GM12878 (cell line): ENCODE measurements at regions not wholly inside any gene's neighbourhood (a gene's known extent, or its start where the extent isn't known, plus 50 kb on each side); places are given as distances from the start of the nearest gene placed in this dataset.

ENCODE experiments used
- ATAC-seq: fragments of 200-7000 bp; cut with Tn5 transposase; 3 replicates; pipeline ENCODE4 v1.9.1; 2020; ENCODE audit warnings: mild to moderate bottlenecking, moderate library complexity
- BruUV-seq: library from RNA; stranded (reverse); fragments of 400-500 nt; replicated peaks from 2 replicates; lab custom pipeline; 2021; lab: Mats Ljungman, UMichigan
- CTCF ChIA-PET: fragments of 300-600 bp; sonication (Branson Sonifier 250); formaldehyde crosslinking; extraction: SDS; loops from one replicate; lab custom pipeline; 2021; ENCODE audit warnings: inconsistent platforms; lab: Yijun Ruan, JAX
- POLR2A ChIA-PET: fragments of 350-600 bp; formaldehyde crosslinking; extraction: SDS; loops from one replicate; lab custom pipeline; 2021; ENCODE audit warnings: inconsistent platforms; lab: Charles Lee
- RAD21 ChIA-PET: fragments of 300-600 bp; sonication (Branson Sonifier 250); formaldehyde crosslinking; loops from one replicate; lab custom pipeline; 2023; ENCODE audit warnings: antibody characterized with exemption; ENCODE audit not compliant: unreplicated experiment; lab: Charles Lee
- SMC1A ChIA-PET: fragments of 300-600 bp; sonication (Branson Sonifier 250); formaldehyde crosslinking; loops from one replicate; lab custom pipeline; 2023; ENCODE audit not compliant: unreplicated experiment, uncharacterized antibody; lab: Charles Lee
- DNase-seq: peaks from one replicate; pipeline ENCODE4 v3.0.0-alpha.2; 2011; ENCODE audit warnings: low read depth, low spot score
- FAIRE-seq: peaks from 3 replicates; lab custom pipeline; 2011; peaks lifted over from hg19 to GRCh38; lab: Jason Lieb, UNC
- H2AFZ ChIP-seq: 2 replicates; pipeline ENCODE4 v1.6.0; 2011; ENCODE audit warnings: low read depth, low read length, control low read depth; ENCODE audit not compliant: control insufficient read depth
- H3K27ac ChIP-seq: 2 replicates; pipeline ENCODE4 v1.5.1; 2011; ENCODE audit warnings: control low read depth; ENCODE audit not compliant: control insufficient read depth, insufficient read depth
- H3K27me3 ChIP-seq, 2 experiments: replicated peaks in 1 of 2; 2 replicates each; pipeline versions ENCODE4 v1.6.0 to v1.6.1; 2011; ENCODE audit warnings: low read length in 1 of 2; ENCODE audit not compliant: control insufficient read depth in 2 of 2, insufficient read depth in 2 of 2
- H3K36me3 ChIP-seq, 2 experiments: 2 replicates each; pipeline ENCODE4 v1.5.1; 2011; ENCODE audit warnings: low read length in 1 of 2; ENCODE audit not compliant: control insufficient read depth in 2 of 2, insufficient read depth in 2 of 2
- H3K4me1 ChIP-seq: 2 replicates; pipeline ENCODE4 v1.6.1; 2011; ENCODE audit warnings: mild to moderate bottlenecking, low read length, moderate library complexity, mixed read lengths; ENCODE audit not compliant: control insufficient read depth, insufficient read depth
- H3K4me2 ChIP-seq: 2 replicates; pipeline ENCODE4 v1.6.0; 2011; ENCODE audit warnings: control low read depth; ENCODE audit not compliant: control insufficient read depth, insufficient read depth
- H3K4me3 ChIP-seq: fragments of 200-600 bp; sonication (generic); 2 replicates; pipeline ENCODE4 v1.5.1; 2016
- H3K79me2 ChIP-seq: 2 replicates; pipeline ENCODE4 v1.6.0; 2011; ENCODE audit warnings: low read length; ENCODE audit not compliant: control insufficient read depth, insufficient read depth
- H3K9ac ChIP-seq: 2 replicates; pipeline ENCODE4 v1.8.0; 2011; ENCODE audit warnings: low read length, control low read depth, mixed read lengths; ENCODE audit not compliant: control insufficient read depth, insufficient read depth
- H3K9me3 ChIP-seq: replicated peaks from 3 replicates; pipeline ENCODE4 v1.5.1; 2011; ENCODE audit warnings: mild to moderate bottlenecking, low read length; ENCODE audit not compliant: control insufficient read depth, insufficient read depth
- H4K20me1 ChIP-seq: 2 replicates; pipeline ENCODE4 v1.6.0; 2011; ENCODE audit not compliant: control insufficient read depth, insufficient read depth
- CHD2 ChIP-seq: IDR thresholded peaks from 2 replicates; pipeline ENCODE4 v1.6.1; 2011; ENCODE audit warnings: low read depth, low read length, improper control_type of control experiment, borderline replicate concordance
- HCFC1 ChIP-seq: fragments of 150-350 bp; IDR thresholded peaks from 2 replicates; pipeline ENCODE4 v1.6.1; 2014; ENCODE audit warnings: low read length
- MXI1 ChIP-seq: fragments of 150-350 bp; IDR thresholded peaks from 2 replicates; pipeline ENCODE4 v1.6.1; 2011; ENCODE audit warnings: low read depth, mild to moderate bottlenecking, inconsistent platforms, low read length, improper control_type of control experiment
- NFIC ChIP-seq: IDR thresholded peaks from 2 replicates; pipeline ENCODE4 v1.6.1; 2012; ENCODE audit warnings: low read depth, mild to moderate bottlenecking, inconsistent platforms, low read length, moderate library complexity
- RCOR1 ChIP-seq: conservative IDR thresholded peaks from 2 replicates; pipeline ENCODE4 v1.6.1; 2012; ENCODE audit warnings: low read depth, low read length, improper control_type of control experiment
- TCF12 ChIP-seq: IDR thresholded peaks from 2 replicates; pipeline ENCODE4 v1.6.1; 2011; ENCODE audit warnings: low read depth, mild to moderate bottlenecking, low read length
- WGBS: methylation state at CpG from one replicate; pipeline ENCODE4 v1.1.6; 2016; ENCODE audit warnings: low lambda C conversion rate; ENCODE audit not compliant: insufficient replicate concordance, insufficient coverage; ENCODE audit errors: missing lambda C conversion rate; 5-methylcytosine and 5-hydroxymethylcytosine counted together
- in situ Hi-C: fragments of 300-500 bp; cut with MboI; formaldehyde crosslinking; loops from 9 replicates; pipeline ENCODE4 v1.14.3; 2018; ENCODE audit warnings: mixed read lengths
- intact Hi-C: fragments of 100-400 bp; cut with micrococcal nuclease; formaldehyde crosslinking; loops from one replicate; pipeline ENCODE4 v1.14.2; 2022; ENCODE audit not compliant: unreplicated experiment
- TF ChIP-seq, protein P1 (sequence below): fragments of 450-650 bp; IDR thresholded peaks from 2 replicates; pipeline ENCODE4 v1.6.1; 2018; ENCODE audit warnings: mild to moderate bottlenecking, low read depth, moderate library complexity; ENCODE audit not compliant: partially characterized antibody
- TF ChIP-seq, protein P2 (sequence below): IDR thresholded peaks from 2 replicates; pipeline ENCODE4 v1.6.1; 2011; ENCODE audit warnings: mild to moderate bottlenecking, low read depth, low read length, moderate library complexity; ENCODE audit not compliant: insufficient replicate concordance
- TF ChIP-seq, protein P3 (sequence below): fragments of 450-650 bp; IDR thresholded peaks from 2 replicates; pipeline ENCODE4 v1.6.1; 2017; ENCODE audit warnings: low read depth, mild to moderate bottlenecking, moderate library complexity

DNA sequence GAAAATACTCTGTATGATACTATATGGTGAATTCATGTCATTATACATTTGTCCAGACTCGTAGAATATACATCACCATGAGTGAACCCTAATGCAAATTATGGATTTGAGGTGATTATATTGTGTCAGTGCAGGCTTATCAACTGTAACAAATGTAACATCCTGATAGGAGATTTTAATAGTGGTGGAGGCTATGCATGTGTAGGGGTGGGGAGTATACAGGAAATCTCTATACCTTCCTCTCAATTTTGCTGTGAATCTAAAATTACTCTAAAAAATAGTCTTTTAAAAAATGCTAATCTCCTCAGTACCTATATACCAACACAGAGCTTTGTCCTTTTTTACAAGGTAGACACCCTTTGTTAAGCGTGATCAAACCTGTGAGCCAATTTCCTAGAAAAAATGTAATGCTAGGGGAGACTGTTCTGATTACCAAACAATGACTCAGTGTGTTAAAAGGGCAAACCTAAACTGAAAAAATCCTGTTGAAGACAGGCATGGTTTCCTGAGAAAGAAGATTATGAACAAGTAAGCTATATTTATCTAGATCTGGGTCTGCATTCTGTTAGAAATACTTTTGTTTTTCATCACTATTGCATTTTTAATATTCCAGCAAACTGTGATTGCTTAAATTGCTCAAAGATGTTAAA lies 170.9 kb downstream of the DUSP6 start:
- H4K20me1 ChIP-seq: no peaks in the 10 kb centered on the region
- no peaks in the 10 kb centered on the region for H3K9me3 ChIP-seq
- WGBS: 18% methylated on average over 2 of the region's 2 CpGs
- ATAC-seq: no peak
- no peaks in the 10 kb centered on the region for H3K36me3 ChIP-seq
- in situ Hi-C loops: no loop called here
- no TSS peak for BruUV-seq
- H3K79me2 ChIP-seq: no peaks in the 10 kb centered on the region
- ChIA-PET CTCF (no interaction called here), SMC1A (interaction anchor here (0.8 to 1.5 kb wide), 3 partner anchors 12 to 41 kb away, joined by 3 to 6 read pairs (median 3); no protein-coding TSS in a partner anchor), RAD21 (interaction anchor here (1.8 kb wide), 1 partner anchor 165 kb away, joined by 4 read pairs; no protein-coding TSS in a partner anchor), POLR2A (no interaction called here)
- no peaks in the 10 kb centered on the region for H3K4me1 ChIP-seq
- intact Hi-C loops: no loop called here
- H3K9ac ChIP-seq: no peak overlapping the region
- no peak for FAIRE-seq
- H3K4me3 ChIP-seq: no peak overlapping the region
- no peaks in the 10 kb centered on the region for H3K27me3 ChIP-seq
- H3K4me2 ChIP-seq: no peak overlapping the region
- TF ChIP-seq RCOR1 (no peak), TCF12 (no peak), CHD2 (no peak), NFIC (no peak), HCFC1 (no peak), MXI1 (no peak)
- TF ChIP-seq, protein P1, sequence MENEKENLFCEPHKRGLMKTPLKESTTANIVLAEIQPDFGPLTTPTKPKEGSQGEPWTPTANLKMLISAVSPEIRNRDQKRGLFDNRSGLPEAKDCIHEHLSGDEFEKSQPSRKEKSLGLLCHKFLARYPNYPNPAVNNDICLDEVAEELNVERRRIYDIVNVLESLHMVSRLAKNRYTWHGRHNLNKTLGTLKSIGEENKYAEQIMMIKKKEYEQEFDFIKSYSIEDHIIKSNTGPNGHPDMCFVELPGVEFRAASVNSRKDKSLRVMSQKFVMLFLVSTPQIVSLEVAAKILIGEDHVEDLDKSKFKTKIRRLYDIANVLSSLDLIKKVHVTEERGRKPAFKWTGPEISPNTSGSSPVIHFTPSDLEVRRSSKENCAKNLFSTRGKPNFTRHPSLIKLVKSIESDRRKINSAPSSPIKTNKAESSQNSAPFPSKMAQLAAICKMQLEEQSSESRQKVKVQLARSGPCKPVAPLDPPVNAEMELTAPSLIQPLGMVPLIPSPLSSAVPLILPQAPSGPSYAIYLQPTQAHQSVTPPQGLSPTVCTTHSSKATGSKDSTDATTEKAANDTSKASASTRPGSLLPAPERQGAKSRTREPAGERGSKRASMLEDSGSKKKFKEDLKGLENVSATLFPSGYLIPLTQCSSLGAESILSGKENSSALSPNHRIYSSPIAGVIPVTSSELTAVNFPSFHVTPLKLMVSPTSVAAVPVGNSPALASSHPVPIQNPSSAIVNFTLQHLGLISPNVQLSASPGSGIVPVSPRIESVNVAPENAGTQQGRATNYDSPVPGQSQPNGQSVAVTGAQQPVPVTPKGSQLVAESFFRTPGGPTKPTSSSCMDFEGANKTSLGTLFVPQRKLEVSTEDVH: no peak
- TF ChIP-seq, protein P2, sequence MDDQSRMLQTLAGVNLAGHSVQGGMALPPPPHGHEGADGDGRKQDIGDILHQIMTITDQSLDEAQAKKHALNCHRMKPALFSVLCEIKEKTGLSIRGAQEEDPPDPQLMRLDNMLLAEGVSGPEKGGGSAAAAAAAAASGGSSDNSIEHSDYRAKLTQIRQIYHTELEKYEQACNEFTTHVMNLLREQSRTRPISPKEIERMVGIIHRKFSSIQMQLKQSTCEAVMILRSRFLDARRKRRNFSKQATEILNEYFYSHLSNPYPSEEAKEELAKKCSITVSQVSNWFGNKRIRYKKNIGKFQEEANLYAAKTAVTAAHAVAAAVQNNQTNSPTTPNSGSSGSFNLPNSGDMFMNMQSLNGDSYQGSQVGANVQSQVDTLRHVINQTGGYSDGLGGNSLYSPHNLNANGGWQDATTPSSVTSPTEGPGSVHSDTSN: no peak
- TF ChIP-seq, protein P3, sequence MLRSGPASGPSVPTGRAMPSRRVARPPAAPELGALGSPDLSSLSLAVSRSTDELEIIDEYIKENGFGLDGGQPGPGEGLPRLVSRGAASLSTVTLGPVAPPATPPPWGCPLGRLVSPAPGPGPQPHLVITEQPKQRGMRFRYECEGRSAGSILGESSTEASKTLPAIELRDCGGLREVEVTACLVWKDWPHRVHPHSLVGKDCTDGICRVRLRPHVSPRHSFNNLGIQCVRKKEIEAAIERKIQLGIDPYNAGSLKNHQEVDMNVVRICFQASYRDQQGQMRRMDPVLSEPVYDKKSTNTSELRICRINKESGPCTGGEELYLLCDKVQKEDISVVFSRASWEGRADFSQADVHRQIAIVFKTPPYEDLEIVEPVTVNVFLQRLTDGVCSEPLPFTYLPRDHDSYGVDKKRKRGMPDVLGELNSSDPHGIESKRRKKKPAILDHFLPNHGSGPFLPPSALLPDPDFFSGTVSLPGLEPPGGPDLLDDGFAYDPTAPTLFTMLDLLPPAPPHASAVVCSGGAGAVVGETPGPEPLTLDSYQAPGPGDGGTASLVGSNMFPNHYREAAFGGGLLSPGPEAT: no peak
- H3K27ac ChIP-seq: no peak overlapping the region
- H2AFZ ChIP-seq: no peak overlapping the region
- DNase-seq: no peak
